HG02884 (cell line): ENCODE measurements at regions not wholly inside any gene's neighbourhood (a gene's known extent, or its start where the extent isn't known, plus 50 kb on each side); places are given as distances from the start of the nearest gene placed in this dataset.

Experiments used
- ATAC-seq: cut with Tn5 transposase; IDR thresholded peaks from one replicate; pipeline ENCODE4 v1.9.1; 2021; ENCODE audit warnings: mild to moderate bottlenecking, moderate library complexity; ENCODE audit not compliant: unreplicated experiment

- peak; percentile 31 for ATAC-seq
Observed at GRCh38 chr2:75288760-75289159, 89.4 kb upstream of the TACR1 start.

GRCh38 chr2:75287624-75288316, 88.5 kb upstream of the TACR1 start:
- no peak for ATAC-seq

GRCh38 chr2:75284345-75284744, 85.0 kb upstream of the TACR1 start:
- ATAC-seq, result peak; percentile 56

- no peak for ATAC-seq
Observed at GRCh38 chr2:75278821-75279379, 79.6 kb upstream of the TACR1 start.

GRCh38 chr2:75278314-75278713, 79.0 kb upstream of the TACR1 start:
- ATAC-seq, result no peak

- ATAC-seq, result no peak
Observed at GRCh38 chr2:75277111-75277510, 77.8 kb upstream of the TACR1 start.

GRCh38 chr2:75276093-75277029, 77.0 kb upstream of the TACR1 start:
- ATAC-seq, result no peak

GRCh38 chr2:75274936-75275335, 75.6 kb upstream of the TACR1 start:
- ATAC-seq, result no peak

- no peak for ATAC-seq
Observed at GRCh38 chr2:75268112-75268511, 68.8 kb upstream of the TACR1 start.

- ATAC-seq, result no peak
Observed at GRCh38 chr2:75261923-75262322, 62.6 kb upstream of the TACR1 start.

- ATAC-seq, result no peak
Observed at GRCh38 chr2:75260946-75261345, 61.6 kb upstream of the TACR1 start.

- ATAC-seq, result no peak
Observed at GRCh38 chr2:75258620-75259019, 59.3 kb upstream of the TACR1 start.

GRCh38 chr2:75256485-75256884, 57.2 kb upstream of the TACR1 start:
- no peak for ATAC-seq

GRCh38 chr2:75253526-75253925, 54.2 kb upstream of the TACR1 start:
- ATAC-seq, result no peak

- no peak for ATAC-seq
Observed at GRCh38 chr2:75251896-75252295, 52.6 kb upstream of the TACR1 start.
